HepG2 (cell line): ENCODE measurements at regions not wholly inside any gene's neighbourhood (a gene's known extent, or its start where the extent isn't known, plus 50 kb on each side); places are given as distances from the start of the nearest gene placed in this dataset.
A peak's percentile ranks its signal among the peaks of the same experiment; 100 is the strongest.

Source experiments
- GMEB1 ChIP-seq: sonication (generic); formaldehyde crosslinking; IDR thresholded peaks from 2 replicates; pipeline ENCODE4 v1.5.1; 2020; ENCODE audit warnings: missing genetic modification reagents, mild to moderate bottlenecking, borderline replicate concordance
- GRHL1 ChIP-seq: sonication (generic); formaldehyde crosslinking; conservative IDR thresholded peaks from 2 replicates; pipeline ENCODE4 v1.8.0; 2022; ENCODE audit warnings: missing genetic modification reagents
- HMG20B ChIP-seq: conservative IDR thresholded peaks from 2 replicates; pipeline ENCODE4 v1.6.1; 2016; ENCODE audit warnings: missing genetic modification reagents, missing compliant biosample characterization
- HNRNPK ChIP-seq: fragments of 200-400 bp; formaldehyde crosslinking; IDR thresholded peaks from 2 replicates; pipeline ENCODE4 v1.6.1; 2018; ENCODE audit warnings: low read length, low read depth, moderate library complexity, mild to moderate bottlenecking; ENCODE audit not compliant: poor library complexity, severe bottlenecking
- HOXA5 ChIP-seq: sonication (generic); formaldehyde crosslinking; IDR thresholded peaks from 2 replicates; pipeline ENCODE4 v1.4.0; 2020; ENCODE audit warnings: missing genetic modification reagents
- KDM2A ChIP-seq: sonication (generic); formaldehyde crosslinking; IDR thresholded peaks from 2 replicates; pipeline ENCODE4 v1.4.0; 2020; ENCODE audit warnings: low read depth, missing genetic modification reagents, borderline replicate concordance
- MED1 ChIP-seq: sonication (generic); formaldehyde crosslinking; IDR thresholded peaks from 2 replicates; pipeline ENCODE4 v1.4.0; 2020; ENCODE audit warnings: missing genetic modification reagents
- NFKB2 ChIP-seq: sonication (generic); formaldehyde crosslinking; IDR thresholded peaks from 2 replicates; pipeline ENCODE4 v1.4.0; 2020; ENCODE audit warnings: missing genetic modification reagents, borderline replicate concordance
- NR1H2 ChIP-seq: sonication (generic); formaldehyde crosslinking; IDR thresholded peaks from 2 replicates; pipeline ENCODE4 v1.8.1; 2022; ENCODE audit warnings: low read depth, missing genetic modification reagents, borderline replicate concordance
- POGZ ChIP-seq: sonication (generic); formaldehyde crosslinking; IDR thresholded peaks from 2 replicates; pipeline ENCODE4 v1.4.0; 2020; ENCODE audit warnings: mild to moderate bottlenecking, missing genetic modification reagents
- RXRA ChIP-seq: sonication (generic); formaldehyde crosslinking; IDR thresholded peaks from 2 replicates; pipeline ENCODE4 v1.5.1; 2020; ENCODE audit warnings: missing genetic modification reagents
- SRSF1 ChIP-seq: fragments of 200-400 bp; formaldehyde crosslinking; optimal IDR thresholded peaks from 2 replicates; pipeline ENCODE3; 2017; ENCODE audit warnings: mild to moderate bottlenecking, low read depth, low read length, moderate library complexity
- TEAD3 ChIP-seq: optimal IDR thresholded peaks from 2 replicates; pipeline ENCODE3; 2016; ENCODE audit warnings: borderline replicate concordance
- ZBTB3 ChIP-seq: sonication (generic); formaldehyde crosslinking; IDR thresholded peaks from 2 replicates; pipeline ENCODE4 v1.4.0; 2020; ENCODE audit warnings: low read depth, mild to moderate bottlenecking, moderate library complexity, missing genetic modification reagents, borderline replicate concordance
- ZBTB42 ChIP-seq: sonication (generic); formaldehyde crosslinking; IDR thresholded peaks from 2 replicates; pipeline ENCODE4 v1.5.0; 2020; ENCODE audit warnings: mild to moderate bottlenecking, missing genetic modification reagents
- ZNF251 ChIP-seq: sonication (generic); formaldehyde crosslinking; IDR thresholded peaks from 2 replicates; pipeline ENCODE4 v1.9.0; 2021; ENCODE audit warnings: mild to moderate bottlenecking, missing genetic modification reagents
- ZNF263 ChIP-seq: sonication (generic); formaldehyde crosslinking; IDR thresholded peaks from 2 replicates; pipeline ENCODE4 v1.4.0; 2020; ENCODE audit warnings: missing genetic modification reagents
- ZNF362 ChIP-seq: sonication (generic); formaldehyde crosslinking; IDR thresholded peaks from 2 replicates; pipeline ENCODE4 v1.4.0; 2020; ENCODE audit warnings: missing genetic modification reagents, mild to moderate bottlenecking, borderline replicate concordance
- ZNF512 ChIP-seq: sonication (generic); formaldehyde crosslinking; IDR thresholded peaks from 2 replicates; pipeline ENCODE4 v1.4.0; 2020; ENCODE audit warnings: mild to moderate bottlenecking, missing genetic modification reagents
- ZNF615 ChIP-seq: sonication (generic); formaldehyde crosslinking; IDR thresholded peaks from 2 replicates; pipeline ENCODE4 v1.5.0; 2020; ENCODE audit warnings: mild to moderate bottlenecking, missing genetic modification reagents, borderline replicate concordance
- ZNF616 ChIP-seq: sonication (generic); formaldehyde crosslinking; IDR thresholded peaks from 2 replicates; pipeline ENCODE4 v1.5.0; 2020; ENCODE audit warnings: low read depth, mild to moderate bottlenecking, missing genetic modification reagents
- ZNF790 ChIP-seq: sonication (generic); formaldehyde crosslinking; IDR thresholded peaks from 2 replicates; pipeline ENCODE4 v1.8.0; 2022; ENCODE audit warnings: missing genetic modification reagents, mild to moderate bottlenecking, borderline replicate concordance
- ZSCAN21 ChIP-seq: sonication (generic); formaldehyde crosslinking; IDR thresholded peaks from 2 replicates; pipeline ENCODE4 v1.8.0; 2022; ENCODE audit warnings: mild to moderate bottlenecking, missing genetic modification reagents, moderate library complexity, borderline replicate concordance

GRCh38 chr2:131682122-131682944 is 154.6 kb downstream of the CCDC74A start (continued):
- TF ChIP-seq SRSF1 (peak; percentile 32), ZNF362 (CRISPR knock-in tag) (peak; percentile 70; the same call in 1 of the 2 replicates), HMG20B (0 out of 2 replicates have a peak, but pooled peaks have one; percentile 44), GMEB1 (peak; percentile 86), POGZ (peak; percentile 50; the same call in 1 of the 2 replicates), ZNF263 (CRISPR knock-in tag) (peak; percentile 58), KDM2A (CRISPR knock-in tag) (peak; percentile 74), GRHL1 (CRISPR knock-in tag) (no peak), HNRNPK (no peak), ZNF790 (CRISPR knock-in tag) (no peak), MED1 (CRISPR knock-in tag) (peak; percentile 73; the same call in 1 of the 2 replicates), ZNF512 (peak; percentile 79), ZBTB42 (no peak), ZSCAN21 (CRISPR knock-in tag) (peak; percentile 88; the same call in 1 of the 2 replicates), NFKB2 (CRISPR knock-in tag) (peak; percentile 98), TEAD3 (peak; percentile 65), ZNF616 (CRISPR knock-in tag) (no peak), ZNF251 (peak; percentile 91), NR1H2 (0 out of 2 replicates have a peak, but pooled peaks have one; percentile 8), HOXA5 (peak; percentile 89), RXRA (CRISPR knock-in tag) (peak; percentile 85), ZBTB3 (CRISPR knock-in tag) (peak; percentile 52; the same call in 1 of the 2 replicates), ZNF615 (no peak)
